ENCODE measurements at regions not wholly inside any gene's neighbourhood (a gene's known extent, or its start where the extent isn't known, plus 50 kb on each side); places are given as distances from the start of the nearest gene placed in this dataset.

- no peak overlapping the region for H3K27ac ChIP-seq
- no peak overlapping the region for H3K4me3 ChIP-seq
- no peak for DNase-seq (ENCODE audit: low spot score in 2 of 2)
- H3K27me3 ChIP-seq, result no peaks in the 10 kb centered on the region
- 84 to 93% methylated on average over 2 of the region's 2 CpGs for WGBS, 2 donors
- H3K9me3 ChIP-seq, result no peaks in the 10 kb centered on the region
- no peaks in the 10 kb centered on the region for H3K4me1 ChIP-seq
- no peaks in the 10 kb centered on the region for H3K36me3 ChIP-seq
- TF ChIP-seq, protein P1, sequence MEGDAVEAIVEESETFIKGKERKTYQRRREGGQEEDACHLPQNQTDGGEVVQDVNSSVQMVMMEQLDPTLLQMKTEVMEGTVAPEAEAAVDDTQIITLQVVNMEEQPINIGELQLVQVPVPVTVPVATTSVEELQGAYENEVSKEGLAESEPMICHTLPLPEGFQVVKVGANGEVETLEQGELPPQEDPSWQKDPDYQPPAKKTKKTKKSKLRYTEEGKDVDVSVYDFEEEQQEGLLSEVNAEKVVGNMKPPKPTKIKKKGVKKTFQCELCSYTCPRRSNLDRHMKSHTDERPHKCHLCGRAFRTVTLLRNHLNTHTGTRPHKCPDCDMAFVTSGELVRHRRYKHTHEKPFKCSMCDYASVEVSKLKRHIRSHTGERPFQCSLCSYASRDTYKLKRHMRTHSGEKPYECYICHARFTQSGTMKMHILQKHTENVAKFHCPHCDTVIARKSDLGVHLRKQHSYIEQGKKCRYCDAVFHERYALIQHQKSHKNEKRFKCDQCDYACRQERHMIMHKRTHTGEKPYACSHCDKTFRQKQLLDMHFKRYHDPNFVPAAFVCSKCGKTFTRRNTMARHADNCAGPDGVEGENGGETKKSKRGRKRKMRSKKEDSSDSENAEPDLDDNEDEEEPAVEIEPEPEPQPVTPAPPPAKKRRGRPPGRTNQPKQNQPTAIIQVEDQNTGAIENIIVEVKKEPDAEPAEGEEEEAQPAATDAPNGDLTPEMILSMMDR (IDR thresholded peaks at IDR 0.05), result no peak
- TF ChIP-seq POLR2A (IDR thresholded peaks at IDR 0.05), result no peak
Observed at GRCh38 chr7:47191316-47191715, 390.6 kb downstream of the TNS3 start.

DNA sequence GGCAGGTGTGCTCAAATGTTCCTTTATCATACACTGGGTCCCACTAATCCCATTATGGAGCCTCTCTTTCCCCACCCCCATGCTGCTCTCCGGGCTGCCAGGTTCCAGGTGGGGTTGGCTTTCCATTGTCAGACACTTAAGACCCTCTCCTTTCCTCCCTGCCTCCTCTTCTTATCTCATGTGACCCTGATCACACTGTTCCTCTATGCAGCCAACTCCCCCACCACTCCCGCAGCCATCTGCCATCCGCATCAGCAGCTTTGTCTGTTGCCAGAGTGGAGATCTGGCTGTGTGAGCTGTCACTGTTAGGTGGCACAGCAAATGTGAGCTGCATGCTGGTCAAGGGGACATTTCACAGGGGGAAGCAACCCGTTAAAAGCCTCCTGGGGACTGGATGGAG lies 391.4 kb downstream of the TNS3 start:
- Histone ChIP-seq H3K4me1 (peaks cover 0 to 2% (median under 1%) of the 10 kb centered on the region in 4 donors), H3K36me3 (no peaks in the 10 kb centered on the region), H3K4me3 (no peak overlapping the region), H3K27ac (no peak overlapping the region), H3K9me3 (no peaks in the 10 kb centered on the region), H3K27me3 (no peaks in the 10 kb centered on the region)
- DNase-seq (ENCODE audit: low spot score in 2 of 2), result no peak
- no peak for TF ChIP-seq POLR2A (IDR thresholded peaks at IDR 0.05)
- no peak for TF ChIP-seq EP300 (IDR thresholded peaks at IDR 0.05)
- TF ChIP-seq, protein P1 (IDR thresholded peaks at IDR 0.05), result no peak
- WGBS, 2 donors, result 74 to 76% methylated on average over 4 of the region's 4 CpGs

DNA sequence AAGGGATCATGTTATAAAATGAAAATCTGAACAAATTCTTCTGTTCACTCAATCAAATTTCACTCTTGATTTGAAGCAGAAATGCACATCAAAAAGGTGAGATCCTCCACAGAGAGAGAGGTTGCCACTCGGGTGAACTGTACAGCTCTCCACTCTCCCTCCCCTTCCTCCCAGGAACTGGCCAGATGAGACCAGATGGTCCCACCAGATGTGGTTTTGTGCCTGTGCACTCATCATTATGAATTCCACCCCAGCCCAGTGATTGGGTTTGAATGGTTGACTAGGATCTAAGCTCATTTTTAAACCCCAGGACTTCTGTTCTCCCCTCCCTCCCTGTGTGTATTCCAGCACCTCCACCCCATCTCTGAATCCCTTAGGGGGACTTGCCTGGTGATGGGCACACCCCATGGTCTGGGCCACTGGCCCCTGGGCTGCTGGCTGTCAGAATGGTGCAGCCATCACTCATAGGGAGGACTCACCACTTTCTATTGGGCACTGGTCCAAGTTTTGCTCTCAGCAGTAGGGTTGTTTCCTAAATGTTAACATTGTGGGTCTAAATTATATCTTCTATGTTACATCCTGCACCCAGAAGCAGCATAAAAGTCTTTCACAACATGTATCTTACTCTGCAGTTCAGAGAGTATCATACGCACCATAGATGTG lies 393.1 kb downstream of the TNS3 start:
- no peaks in the 10 kb centered on the region for H3K9me3 ChIP-seq
- no peaks in the 10 kb centered on the region for H3K36me3 ChIP-seq
- TF ChIP-seq POLR2A (IDR thresholded peaks at IDR 0.05), result no peak
- TF ChIP-seq, protein P1 (IDR thresholded peaks at IDR 0.05), result no peak
- TF ChIP-seq EP300 (IDR thresholded peaks at IDR 0.05), result no peak
- no peak for DNase-seq (ENCODE audit: low spot score in 2 of 2)
- no peak overlapping the region for H3K27ac ChIP-seq
- no peak overlapping the region for H3K4me3 ChIP-seq
- H3K4me1 ChIP-seq, result peaks cover 0 to 15% (median 5%) of the 10 kb centered on the region in 4 donors
- no peaks in the 10 kb centered on the region for H3K27me3 ChIP-seq
- WGBS, 2 donors, result 67 to 90% methylated on average over 2 of the region's 2 CpGs

- Histone ChIP-seq H3K9me3 (no peaks in the 10 kb centered on the region), H3K4me1 (peaks cover 0 to 20% (median 5%) of the 10 kb centered on the region in 4 donors), H3K4me3 (no peak overlapping the region), H3K27ac (no peak overlapping the region), H3K27me3 (no peaks in the 10 kb centered on the region), H3K36me3 (no peaks in the 10 kb centered on the region)
- no peak for DNase-seq (ENCODE audit: low spot score in 2 of 2)
- WGBS, 2 donors, result 59 to 60% methylated on average over 3 of the region's 3 CpGs
- TF ChIP-seq POLR2A (IDR thresholded peaks at IDR 0.05), result no peak
- TF ChIP-seq, protein P1 (IDR thresholded peaks at IDR 0.05), result no peak
Observed at GRCh38 chr7:47188136-47188535, 393.8 kb downstream of the TNS3 start.

GRCh38 chr7:47186316-47186715 lies 395.6 kb downstream of the TNS3 start:
- WGBS, 2 donors, result 75 to 80% methylated on average over 5 of the region's 5 CpGs
- H3K9me3 ChIP-seq, result no peaks in the 10 kb centered on the region
- H3K4me3 ChIP-seq, result no peak overlapping the region
- H3K36me3 ChIP-seq, result no peaks in the 10 kb centered on the region
- DNase-seq (ENCODE audit: low spot score in 2 of 2), result no peak
- TF ChIP-seq POLR2A (IDR thresholded peaks at IDR 0.05) (no peak), EP300 (IDR thresholded peaks at IDR 0.05) (no peak)
- TF ChIP-seq, protein P1 (IDR thresholded peaks at IDR 0.05), result no peak
- H3K4me1 ChIP-seq, result peaks cover 0 to 20% (median 9%) of the 10 kb centered on the region in 4 donors
- no peaks in the 10 kb centered on the region for H3K27me3 ChIP-seq
- no peak overlapping the region for H3K27ac ChIP-seq
